Ishikawa (cell line): ENCODE measurements at regions not wholly inside any gene's neighbourhood (a gene's known extent, or its start where the extent isn't known, plus 50 kb on each side); places are given as distances from the start of the nearest gene placed in this dataset.

Experiments used
- CEBPB ChIP-seq: IDR thresholded peaks from 2 replicates; pipeline ENCODE4 v1.6.1; 2012
- CREB1 ChIP-seq: IDR thresholded peaks from 2 replicates; pipeline ENCODE4 v1.6.1; 2012; ENCODE audit warnings: low read depth
- EGR1 ChIP-seq: IDR thresholded peaks from 2 replicates; pipeline ENCODE4 v1.6.1; 2012
- EP300 ChIP-seq: IDR thresholded peaks from 2 replicates; pipeline ENCODE4 v1.6.1; 2012; ENCODE audit warnings: borderline replicate concordance
- FOXM1 ChIP-seq: IDR thresholded peaks from 2 replicates; pipeline ENCODE4 v1.6.1; 2012; ENCODE audit warnings: low read depth, borderline replicate concordance
- MAX ChIP-seq: IDR thresholded peaks from 2 replicates; pipeline ENCODE4 v1.6.1; 2012
- NFIC ChIP-seq: IDR thresholded peaks from 2 replicates; pipeline ENCODE4 v1.6.1; 2012
- RAD21 ChIP-seq: IDR thresholded peaks from 2 replicates; pipeline ENCODE4 v1.6.1; 2012; ENCODE audit warnings: low read depth
- REST ChIP-seq: IDR thresholded peaks from 2 replicates; pipeline ENCODE4 v1.6.1; 2012; ENCODE audit warnings: low read depth, mild to moderate bottlenecking
- TAF1 ChIP-seq: IDR thresholded peaks from 2 replicates; pipeline ENCODE4 v1.6.1; 2012; ENCODE audit warnings: low read depth, mild to moderate bottlenecking
- TCF12 ChIP-seq: IDR thresholded peaks from 2 replicates; pipeline ENCODE4 v1.6.1; 2012; ENCODE audit warnings: low read depth
- TEAD4 ChIP-seq: IDR thresholded peaks from 2 replicates; pipeline ENCODE4 v1.6.1; 2012
- USF1 ChIP-seq: IDR thresholded peaks from 2 replicates; pipeline ENCODE4 v1.6.1; 2012
- YY1 ChIP-seq: IDR thresholded peaks from 2 replicates; pipeline ENCODE4 v1.6.1; 2012; ENCODE audit warnings: low read depth
- ZBTB7A ChIP-seq: IDR thresholded peaks from 2 replicates; pipeline ENCODE4 v1.6.1; 2012; ENCODE audit warnings: low read depth

GRCh38 chr6:156410649-156411048, 366.5 kb upstream of the ARID1B start:
- no peak for TF ChIP-seq TAF1
- TF ChIP-seq TCF12: no peak
- TF ChIP-seq MAX: no peak
- no peak for TF ChIP-seq FOXM1
- no peak for TF ChIP-seq ZBTB7A

GRCh38 chr6:156408655-156409054, 368.5 kb upstream of the ARID1B start:
- TF ChIP-seq TAF1: no peak
- no peak for TF ChIP-seq EGR1
- TF ChIP-seq REST: no peak
- no peak for TF ChIP-seq TCF12
- TF ChIP-seq NFIC: no peak

- TF ChIP-seq EGR1: no peak
- no peak for TF ChIP-seq MAX
- TF ChIP-seq TCF12: no peak
- TF ChIP-seq CREB1: no peak
- no peak for TF ChIP-seq TEAD4
- TF ChIP-seq NFIC: no peak
- no peak for TF ChIP-seq CEBPB
- no peak for TF ChIP-seq RAD21
- no peak for TF ChIP-seq USF1
- TF ChIP-seq YY1: no peak
- no peak for TF ChIP-seq EP300
- TF ChIP-seq ZBTB7A: no peak
- no peak for TF ChIP-seq FOXM1
- no peak for TF ChIP-seq REST
- no peak for TF ChIP-seq TAF1
Observed at GRCh38 chr6:156407334-156407733, 369.8 kb upstream of the ARID1B start.

- TF ChIP-seq USF1 (no peak), TEAD4 (no peak), YY1 (no peak), EP300 (no peak), MAX (no peak), NFIC (no peak), CEBPB (no peak), REST (no peak), EGR1 (no peak), RAD21 (no peak), CREB1 (no peak), TAF1 (no peak), TCF12 (no peak), FOXM1 (no peak), ZBTB7A (no peak)
Observed at GRCh38 chr6:156406688-156407087, 370.5 kb upstream of the ARID1B start.

- TF ChIP-seq TAF1: no peak
- TF ChIP-seq CREB1: no peak
- TF ChIP-seq MAX: no peak
- no peak for TF ChIP-seq CEBPB
- TF ChIP-seq EGR1: no peak
Observed at GRCh38 chr6:156406099-156406498, 371.1 kb upstream of the ARID1B start.
